Gastroesophageal sphincter (tissue), 3 donors: ENCODE measurements at regions not wholly inside any gene's neighbourhood (a gene's known extent, or its start where the extent isn't known, plus 50 kb on each side); places are given as distances from the start of the nearest gene placed in this dataset.

Experiments
- CTCF ChIP-seq, 4 experiments: fragments of 200-600 bp in 2 of 4; fragments of 450-650 bp in 2 of 4; sonication (generic) in 1 of 4; IDR thresholded peaks; one replicate each; pipeline ENCODE4 v1.5.1; 2017 to 2019; ENCODE audit warnings: antibody characterized with exemption in 4 of 4, mild to moderate bottlenecking in 2 of 4, moderate library complexity in 2 of 4
- POLR2A ChIP-seq, 2 donors: fragments of 450-650 bp; IDR thresholded peaks; one replicate each; pipeline ENCODE4 v1.6.1; 2017; ENCODE audit warnings: antibody characterized with exemption in 2 of 2, mild to moderate bottlenecking in 2 of 2, moderate library complexity in 1 of 2
- POLR2AphosphoS5 ChIP-seq: sonication (generic); formaldehyde crosslinking; IDR thresholded peaks from one replicate; pipeline ENCODE4 v1.6.1; 2017; ENCODE audit warnings: antibody characterized with exemption

GRCh38 chr2:59754011-59754735 lies 799.3 kb downstream of the BCL11A start:
- no peak for TF ChIP-seq CTCF (IDR thresholded peaks at IDR 0.05)
- no peak for TF ChIP-seq POLR2A (IDR thresholded peaks at IDR 0.05)
- TF ChIP-seq POLR2AphosphoS5 = no peak
